Ishikawa (cell line): ENCODE measurements at regions not wholly inside any gene's neighbourhood (a gene's known extent, or its start where the extent isn't known, plus 50 kb on each side); places are given as distances from the start of the nearest gene placed in this dataset.

Source experiments
- NFIC ChIP-seq: IDR thresholded peaks from 2 replicates; pipeline ENCODE4 v1.6.1; 2012
- RAD21 ChIP-seq: IDR thresholded peaks from 2 replicates; pipeline ENCODE4 v1.6.1; 2012; ENCODE audit warnings: low read depth
- TF ChIP-seq, protein P1 (sequence below): IDR thresholded peaks from 2 replicates; pipeline ENCODE4 v1.6.1; 2012
- TF ChIP-seq, protein P2 (sequence below): IDR thresholded peaks from 2 replicates; pipeline ENCODE4 v1.6.1; 2012; ENCODE audit warnings: low read depth, mild to moderate bottlenecking

- TF ChIP-seq NFIC: no peak
- TF ChIP-seq RAD21: no peak
- TF ChIP-seq, protein P1, sequence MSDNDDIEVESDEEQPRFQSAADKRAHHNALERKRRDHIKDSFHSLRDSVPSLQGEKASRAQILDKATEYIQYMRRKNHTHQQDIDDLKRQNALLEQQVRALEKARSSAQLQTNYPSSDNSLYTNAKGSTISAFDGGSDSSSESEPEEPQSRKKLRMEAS: no peak
- TF ChIP-seq, protein P2, sequence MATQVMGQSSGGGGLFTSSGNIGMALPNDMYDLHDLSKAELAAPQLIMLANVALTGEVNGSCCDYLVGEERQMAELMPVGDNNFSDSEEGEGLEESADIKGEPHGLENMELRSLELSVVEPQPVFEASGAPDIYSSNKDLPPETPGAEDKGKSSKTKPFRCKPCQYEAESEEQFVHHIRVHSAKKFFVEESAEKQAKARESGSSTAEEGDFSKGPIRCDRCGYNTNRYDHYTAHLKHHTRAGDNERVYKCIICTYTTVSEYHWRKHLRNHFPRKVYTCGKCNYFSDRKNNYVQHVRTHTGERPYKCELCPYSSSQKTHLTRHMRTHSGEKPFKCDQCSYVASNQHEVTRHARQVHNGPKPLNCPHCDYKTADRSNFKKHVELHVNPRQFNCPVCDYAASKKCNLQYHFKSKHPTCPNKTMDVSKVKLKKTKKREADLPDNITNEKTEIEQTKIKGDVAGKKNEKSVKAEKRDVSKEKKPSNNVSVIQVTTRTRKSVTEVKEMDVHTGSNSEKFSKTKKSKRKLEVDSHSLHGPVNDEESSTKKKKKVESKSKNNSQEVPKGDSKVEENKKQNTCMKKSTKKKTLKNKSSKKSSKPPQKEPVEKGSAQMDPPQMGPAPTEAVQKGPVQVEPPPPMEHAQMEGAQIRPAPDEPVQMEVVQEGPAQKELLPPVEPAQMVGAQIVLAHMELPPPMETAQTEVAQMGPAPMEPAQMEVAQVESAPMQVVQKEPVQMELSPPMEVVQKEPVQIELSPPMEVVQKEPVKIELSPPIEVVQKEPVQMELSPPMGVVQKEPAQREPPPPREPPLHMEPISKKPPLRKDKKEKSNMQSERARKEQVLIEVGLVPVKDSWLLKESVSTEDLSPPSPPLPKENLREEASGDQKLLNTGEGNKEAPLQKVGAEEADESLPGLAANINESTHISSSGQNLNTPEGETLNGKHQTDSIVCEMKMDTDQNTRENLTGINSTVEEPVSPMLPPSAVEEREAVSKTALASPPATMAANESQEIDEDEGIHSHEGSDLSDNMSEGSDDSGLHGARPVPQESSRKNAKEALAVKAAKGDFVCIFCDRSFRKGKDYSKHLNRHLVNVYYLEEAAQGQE: no peak
Measured at GRCh38 chr14:104315625-104316024, 177.2 kb downstream of the KIF26A start.
